K562 (cell line): ENCODE measurements at regions not wholly inside any gene's neighbourhood (a gene's known extent, or its start where the extent isn't known, plus 50 kb on each side); places are given as distances from the start of the nearest gene placed in this dataset.

Experiments used
- ATAC-seq: fragments of 200-7000 bp; cut with Tn5 transposase; 3 replicates; pipeline ENCODE4 v1.9.1; 2020; ENCODE audit warnings: moderate library complexity
- BruUV-seq: library from RNA; stranded (reverse); fragments of 400-500 nt; replicated peaks from 2 replicates; lab custom pipeline; 2021; lab: Mats Ljungman, UMichigan
- CTCF ChIA-PET: fragments of 300-600 bp; formaldehyde crosslinking; extraction: SDS; loops from one replicate; lab custom pipeline; 2021; ENCODE audit warnings: low intra/inter-chr PET ratio; lab: Yijun Ruan, JAX
- POLR2A ChIA-PET: fragments of 300-600, 350-650 bp; sonication (Branson Sonifier 250); formaldehyde crosslinking; extraction: SDS; loops from one replicate; lab custom pipeline; 2021; ENCODE audit warnings: antibody characterized with exemption, inconsistent platforms; lab: Yijun Ruan, JAX
- DNase-seq, 4 experiments: peaks; one replicate each; pipeline versions ENCODE4 v3.0.0 to v3.0.0-alpha.2; 2011 to 2018; ENCODE audit warnings: low spot score in 3 of 4, mixed read lengths in 3 of 4; ENCODE audit errors: extremely low read depth in 1 of 4
- FAIRE-seq: peaks from 2 replicates; lab custom pipeline; 2011; peaks lifted over from hg19 to GRCh38; lab: Jason Lieb, UNC
- H2AFZ ChIP-seq: 2 replicates; pipeline ENCODE4 v1.6.0; 2011; ENCODE audit warnings: low read depth, low read length, control low read depth, inconsistent platforms
- H3K27ac ChIP-seq: fragments of 200-600 bp; 3 replicates; pipeline ENCODE4 v1.8.0; 2011; ENCODE audit warnings: low read depth, mild to moderate bottlenecking, control low read depth, inconsistent platforms, low read length, moderate library complexity, mixed read lengths; ENCODE audit errors: extremely low read depth
- H3K27me3 ChIP-seq, 2 experiments: fragments of 300-600 bp in 1 of 2; 2 replicates in 1 of 2; 3 replicates in 1 of 2; pipeline versions ENCODE4 v1.6.0 to v1.8.0; 2011; ENCODE audit warnings: inconsistent platforms in 2 of 2, low read length in 2 of 2, mild to moderate bottlenecking in 1 of 2, mixed read lengths in 1 of 2, moderate library complexity in 1 of 2; ENCODE audit not compliant: control insufficient read depth in 2 of 2, insufficient read depth in 2 of 2
- H3K36me3 ChIP-seq: fragments of 300-600 bp; 3 replicates; pipeline ENCODE4 v1.8.0; 2011; ENCODE audit warnings: mild to moderate bottlenecking, low read length, inconsistent platforms; ENCODE audit not compliant: control insufficient read depth, insufficient read depth
- H3K4me1 ChIP-seq, 2 experiments: fragments of 200-600 bp in 1 of 2; replicated peaks in 1 of 2; 2 replicates in 1 of 2; 3 replicates in 1 of 2; pipeline versions ENCODE4 v1.5.1 to v1.8.0; 2011; ENCODE audit warnings: inconsistent platforms in 2 of 2, low read length in 2 of 2, mild to moderate bottlenecking in 1 of 2, mixed read lengths in 1 of 2, moderate library complexity in 1 of 2; ENCODE audit not compliant: control insufficient read depth in 2 of 2, insufficient read depth in 2 of 2
- H3K4me2 ChIP-seq: 2 replicates; pipeline ENCODE4 v1.6.1; 2011; ENCODE audit warnings: low read length, control low read depth, inconsistent platforms, mixed read lengths; ENCODE audit not compliant: insufficient read depth
- H3K4me3 ChIP-seq: fragments of 200-600 bp; sonication (generic), shearing (Covaris generic); 2 replicates; pipeline ENCODE4 v1.5.1; 2016; ENCODE audit warnings: control low read depth, inconsistent platforms
- H3K79me2 ChIP-seq: fragments of 200-600 bp; 3 replicates; pipeline ENCODE4 v1.8.0; 2011; ENCODE audit warnings: low read length, inconsistent platforms; ENCODE audit not compliant: control insufficient read depth, insufficient read depth
- H3K9ac ChIP-seq, 2 experiments: 2 replicates each; pipeline versions ENCODE4 v1.6.0 to v1.6.1; 2011; ENCODE audit warnings: low read depth in 2 of 2, low read length in 2 of 2, control low read depth in 1 of 2, inconsistent platforms in 1 of 2, mild to moderate bottlenecking in 1 of 2, mixed read lengths in 1 of 2; ENCODE audit not compliant: insufficient read depth in 1 of 2
- H3K9me1 ChIP-seq: one replicate; pipeline ENCODE4 v1.6.0; 2011; ENCODE audit warnings: inconsistent platforms, mild to moderate bottlenecking, low read length, moderate library complexity; ENCODE audit not compliant: control insufficient read depth, insufficient read depth
- H3K9me3 ChIP-seq: replicated peaks from 2 replicates; pipeline ENCODE4 v1.5.1; 2011; ENCODE audit warnings: low read depth, low read length, inconsistent platforms; ENCODE audit not compliant: control insufficient read depth, insufficient read depth
- H4K20me1 ChIP-seq: replicated peaks from 2 replicates; pipeline ENCODE4 v1.6.1; 2011; ENCODE audit warnings: low read length, inconsistent platforms, mixed read lengths; ENCODE audit not compliant: control insufficient read depth, insufficient read depth
- COPS2 ChIP-seq: fragments of 450-650 bp; conservative IDR thresholded peaks from 2 replicates; pipeline ENCODE4 v1.6.1; 2016; ENCODE audit warnings: mild to moderate bottlenecking, moderate library complexity
- DPF2 ChIP-seq: fragments of 450-650 bp; IDR thresholded peaks from 2 replicates; pipeline ENCODE4 v1.6.1; 2016
- HDAC6 ChIP-seq: IDR thresholded peaks from 2 replicates; pipeline ENCODE4 v1.6.1; 2012; ENCODE audit warnings: low read depth, mild to moderate bottlenecking, control low read depth, inconsistent platforms, low read length, moderate library complexity
- NCOA2 ChIP-seq, 2 experiments: fragments of 450-650 bp; IDR thresholded peaks; 2 replicates each; pipeline ENCODE4 v1.6.1; 2018; ENCODE audit warnings: mild to moderate bottlenecking in 2 of 2, moderate library complexity in 1 of 2; ENCODE audit not compliant: partially characterized antibody in 2 of 2
- RNF2 ChIP-seq: sonication (generic); IDR thresholded peaks from 2 replicates; pipeline ENCODE4 v1.6.1; 2016
- SIX5 ChIP-seq, 2 experiments: IDR thresholded peaks; 2 replicates each; pipeline ENCODE4 v1.6.1; 2011; ENCODE audit warnings: low read length in 2 of 2, borderline replicate concordance in 1 of 2, low read depth in 1 of 2, mild to moderate bottlenecking in 1 of 2, moderate library complexity in 1 of 2; ENCODE audit not compliant: insufficient read depth in 1 of 2
- SLC30A9 ChIP-seq: fragments of 250-450 bp; sonication (Bioruptor Pico); IDR thresholded peaks from 2 replicates; pipeline ENCODE4 v1.8.0; 2022; ENCODE audit warnings: mild to moderate bottlenecking, moderate library complexity
- TBP ChIP-seq: optimal IDR thresholded peaks from 2 replicates; pipeline ENCODE3; 2011; ENCODE audit warnings: low read depth, low read length, improper control_type of control experiment
- TGIF2 ChIP-seq: sonication (generic); formaldehyde crosslinking; IDR thresholded peaks from 2 replicates; pipeline ENCODE4 v1.8.1; 2022; ENCODE audit warnings: mild to moderate bottlenecking, missing genetic modification reagents, moderate library complexity
- TSC22D4 ChIP-seq: fragments of 450-650 bp; IDR thresholded peaks from 2 replicates; pipeline ENCODE4 v1.6.1; 2016; ENCODE audit warnings: missing genetic modification characterization, missing biosample characterization, control low read depth
- ZNF507 ChIP-seq: conservative IDR thresholded peaks from 2 replicates; pipeline ENCODE4 v1.6.1; 2017; ENCODE audit warnings: missing genetic modification characterization, missing compliant biosample characterization
- ZNF695 ChIP-seq: fragments of 450-650 bp; formaldehyde crosslinking; IDR thresholded peaks from 2 replicates; pipeline ENCODE4 v1.4.0; 2020; ENCODE audit warnings: mild to moderate bottlenecking, moderate library complexity
- WGBS: fragments of 100-300 bp; shearing (Covaris generic); methylation state at CpG from one replicate; pipeline ENCODE4 v1.1.6; 2016; ENCODE audit warnings: low coverage, mixed read lengths; ENCODE audit not compliant: insufficient coverage; ENCODE audit errors: missing lambda C conversion rate; 5-methylcytosine and 5-hydroxymethylcytosine counted together
- in situ Hi-C: fragments of 300-500 bp; cut with MboI; formaldehyde crosslinking; loops from 4 replicates; pipeline ENCODE4 v1.15.0; 2018; ENCODE audit warnings: inconsistent platforms, mixed read lengths
- intact Hi-C: fragments of 100-400 bp; cut with micrococcal nuclease; formaldehyde crosslinking; loops from 2 replicates; pipeline ENCODE4 v1.14.2; 2022
- TF ChIP-seq, protein P1 (sequence below): sonication (generic); formaldehyde crosslinking; IDR thresholded peaks from 2 replicates; pipeline ENCODE4 v1.5.0; 2020; ENCODE audit warnings: missing genetic modification reagents
- TF ChIP-seq, protein P2 (sequence below): fragments of 200-800 bp; sonication (Bioruptor generic); IDR thresholded peaks from 2 replicates; pipeline ENCODE4 v1.6.1; 2017; ENCODE audit warnings: missing genetic modification characterization, missing compliant biosample characterization

DNA sequence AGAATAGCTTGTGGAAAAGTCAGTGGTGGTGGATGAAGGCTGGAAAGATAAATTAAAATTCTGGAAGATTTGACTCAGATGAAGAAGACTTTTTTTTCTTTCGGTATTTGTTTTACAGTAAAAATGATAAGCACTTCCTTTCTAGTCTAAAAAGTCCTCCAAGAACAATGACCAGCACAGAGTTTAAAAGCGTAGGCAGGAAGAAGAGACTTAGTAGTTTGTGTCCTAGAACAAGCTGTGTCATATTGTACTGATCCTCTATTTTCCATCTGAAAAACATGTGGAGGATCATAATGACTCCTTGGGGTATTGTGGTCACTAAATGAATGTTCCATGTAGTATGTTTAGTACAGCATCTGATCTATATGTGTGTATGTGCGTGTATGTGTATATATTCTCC is 132.4 kb upstream of the FSHR start (continued):
- TF ChIP-seq, protein P1, sequence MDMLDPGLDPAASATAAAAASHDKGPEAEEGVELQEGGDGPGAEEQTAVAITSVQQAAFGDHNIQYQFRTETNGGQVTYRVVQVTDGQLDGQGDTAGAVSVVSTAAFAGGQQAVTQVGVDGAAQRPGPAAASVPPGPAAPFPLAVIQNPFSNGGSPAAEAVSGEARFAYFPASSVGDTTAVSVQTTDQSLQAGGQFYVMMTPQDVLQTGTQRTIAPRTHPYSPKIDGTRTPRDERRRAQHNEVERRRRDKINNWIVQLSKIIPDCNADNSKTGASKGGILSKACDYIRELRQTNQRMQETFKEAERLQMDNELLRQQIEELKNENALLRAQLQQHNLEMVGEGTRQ (CRISPR knock-in tag), result no peak
- TF ChIP-seq NCOA2 (IDR thresholded peaks at IDR 0.05; ENCODE audit: partially characterized antibody in 2 of 2), result no peak
- no peak for TF ChIP-seq COPS2
- no peak for TF ChIP-seq ZNF695
- no peak for TF ChIP-seq TSC22D4 (tag)
- TF ChIP-seq SIX5 (IDR thresholded peaks at IDR 0.05; ENCODE audit: borderline replicate concordance in 1 of 2, insufficient read depth in 1 of 2, low read depth in 1 of 2, low read length in 2 of 2), result no peak
- TF ChIP-seq DPF2, result no peak

DNA sequence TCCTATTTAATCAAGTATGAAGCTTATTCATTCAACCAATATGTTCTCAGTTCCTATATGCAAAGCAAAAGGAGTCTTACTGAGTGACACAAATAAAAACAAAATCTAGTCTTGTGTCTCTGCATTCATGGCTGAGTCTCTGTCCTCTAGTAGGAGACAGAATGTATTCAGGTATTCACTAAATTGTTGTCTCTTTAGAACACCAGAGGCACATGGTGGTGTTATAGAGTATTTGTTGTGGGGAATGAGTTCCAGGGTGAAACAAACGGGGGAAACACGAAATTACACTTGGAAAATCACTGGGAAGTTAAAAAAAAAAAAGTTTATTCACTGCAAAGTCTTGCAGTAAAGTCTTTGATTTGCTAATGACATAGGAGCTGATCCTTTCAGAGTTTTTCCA is 131.7 kb upstream of the FSHR start:
- CTCF ChIA-PET, result no interaction called here
- ATAC-seq, result no peak
- no peaks in the 10 kb centered on the region for H3K9me3 ChIP-seq
- no peaks in the 10 kb centered on the region for H4K20me1 ChIP-seq
- FAIRE-seq, result no peak
- no peak overlapping the region for H3K9ac ChIP-seq
- no peaks in the 10 kb centered on the region for H3K27me3 ChIP-seq
- in situ Hi-C loops, result no loop called here
- POLR2A ChIA-PET, result no interaction called here
- TF ChIP-seq ZNF507 (tag), result no peak
- TF ChIP-seq HDAC6, result no peak
- TF ChIP-seq RNF2, result no peak
- TF ChIP-seq, protein P2, sequence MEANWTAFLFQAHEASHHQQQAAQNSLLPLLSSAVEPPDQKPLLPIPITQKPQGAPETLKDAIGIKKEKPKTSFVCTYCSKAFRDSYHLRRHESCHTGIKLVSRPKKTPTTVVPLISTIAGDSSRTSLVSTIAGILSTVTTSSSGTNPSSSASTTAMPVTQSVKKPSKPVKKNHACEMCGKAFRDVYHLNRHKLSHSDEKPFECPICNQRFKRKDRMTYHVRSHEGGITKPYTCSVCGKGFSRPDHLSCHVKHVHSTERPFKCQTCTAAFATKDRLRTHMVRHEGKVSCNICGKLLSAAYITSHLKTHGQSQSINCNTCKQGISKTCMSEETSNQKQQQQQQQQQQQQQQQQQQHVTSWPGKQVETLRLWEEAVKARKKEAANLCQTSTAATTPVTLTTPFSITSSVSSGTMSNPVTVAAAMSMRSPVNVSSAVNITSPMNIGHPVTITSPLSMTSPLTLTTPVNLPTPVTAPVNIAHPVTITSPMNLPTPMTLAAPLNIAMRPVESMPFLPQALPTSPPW, result no peak
- no peak for TF ChIP-seq TBP
- no peak for TF ChIP-seq TGIF2 (CRISPR knock-in tag)
- TF ChIP-seq SLC30A9 (CRISPR knock-in tag), result no peak
- TF ChIP-seq, all 486 proteins: peak for 0
- no peak overlapping the region for H3K4me3 ChIP-seq
- H3K27ac ChIP-seq, result no peak overlapping the region
- H3K9me1 ChIP-seq, result no peaks in the 10 kb centered on the region
- no peak overlapping the region for H3K4me2 ChIP-seq
- intact Hi-C loops, result no loop called here
- no TSS peak for BruUV-seq
- H3K4me1 ChIP-seq, result no peaks in the 10 kb centered on the region
- no peak for DNase-seq
- no peaks in the 10 kb centered on the region for H3K36me3 ChIP-seq
- no peaks in the 10 kb centered on the region for H3K79me2 ChIP-seq
- 4% methylated on average over 2 of the region's 2 CpGs for WGBS
- no peak overlapping the region for H2AFZ ChIP-seq
